Kasumi-1 (cell line): ENCODE measurements at regions not wholly inside any gene's neighbourhood (a gene's known extent, or its start where the extent isn't known, plus 50 kb on each side); places are given as distances from the start of the nearest gene placed in this dataset.

Experiments
- DNase-seq, 2 experiments: peaks; one replicate each; lab custom pipeline; 2025; lab: John Stamatoyannopoulos, UW

DNA sequence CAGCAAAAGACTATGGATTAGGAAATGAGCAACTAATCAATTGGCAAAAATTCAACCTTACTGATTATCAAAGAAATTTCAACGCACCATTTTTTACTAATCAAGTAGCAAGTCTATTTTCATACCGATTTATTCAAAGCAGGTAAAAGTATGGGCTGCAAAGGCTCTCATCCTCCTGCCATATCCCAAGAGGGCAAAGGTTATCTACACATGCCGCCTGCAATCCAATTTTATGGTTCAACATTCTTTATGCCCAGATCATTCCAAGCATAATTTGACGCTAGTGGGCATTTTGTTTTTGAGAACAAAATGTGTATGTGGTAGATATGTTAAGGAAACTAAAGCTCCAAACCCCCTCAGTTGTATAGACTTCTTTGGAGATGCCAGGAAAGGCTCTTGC, 270.6 kb downstream of the MAF start:
- DNase-seq = no peak

GRCh38 chr16:79329166-79329521, 271.4 kb downstream of the MAF start:
- no peak for DNase-seq

- no peak for DNase-seq
These were observed 272.0 kb downstream of the MAF start for GRCh38 chr16:79328402-79329165.

DNA sequence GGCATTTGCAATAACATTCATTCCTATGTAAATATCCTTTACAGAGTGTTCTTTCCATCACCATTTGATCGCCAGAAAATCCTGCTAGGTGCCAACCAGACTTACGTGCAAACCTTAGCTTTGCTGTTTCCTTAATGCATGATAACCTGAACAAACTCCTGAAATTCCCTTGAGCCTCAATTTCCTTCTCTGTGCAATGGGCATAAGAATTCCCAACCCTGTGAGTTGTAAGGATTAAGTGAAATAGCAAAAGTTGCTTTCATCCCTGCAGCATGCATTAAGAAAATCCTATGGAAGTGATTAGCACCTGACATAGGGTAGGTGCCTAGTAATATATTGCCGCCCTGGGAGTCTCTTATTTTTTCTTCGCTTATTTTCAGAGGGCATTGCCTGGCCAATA, 272.7 kb downstream of the MAF start:
- DNase-seq = no peak

DNA sequence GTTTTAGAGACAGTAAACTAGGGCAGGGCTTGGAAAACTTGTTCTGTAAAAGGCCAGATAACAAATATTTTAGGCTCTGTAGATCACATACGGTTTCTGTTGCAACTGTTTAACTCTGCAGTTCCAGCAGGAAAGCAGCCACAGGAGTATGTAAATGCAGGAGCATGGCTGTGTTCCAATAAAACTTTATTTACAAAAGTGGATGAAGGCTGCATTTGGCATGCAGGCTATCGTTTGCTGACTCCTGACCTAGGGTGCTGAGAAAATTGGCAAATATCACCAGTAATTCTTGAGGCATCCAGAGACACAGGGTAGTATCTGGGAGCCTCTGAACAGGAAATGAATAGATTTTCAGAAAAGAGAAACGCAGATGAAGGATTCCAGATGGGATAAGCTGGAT, 274.0 kb downstream of the MAF start:
- no peak for DNase-seq

GRCh38 chr16:79325226-79325945, 275.2 kb downstream of the MAF start:
- DNase-seq = no peak

DNA sequence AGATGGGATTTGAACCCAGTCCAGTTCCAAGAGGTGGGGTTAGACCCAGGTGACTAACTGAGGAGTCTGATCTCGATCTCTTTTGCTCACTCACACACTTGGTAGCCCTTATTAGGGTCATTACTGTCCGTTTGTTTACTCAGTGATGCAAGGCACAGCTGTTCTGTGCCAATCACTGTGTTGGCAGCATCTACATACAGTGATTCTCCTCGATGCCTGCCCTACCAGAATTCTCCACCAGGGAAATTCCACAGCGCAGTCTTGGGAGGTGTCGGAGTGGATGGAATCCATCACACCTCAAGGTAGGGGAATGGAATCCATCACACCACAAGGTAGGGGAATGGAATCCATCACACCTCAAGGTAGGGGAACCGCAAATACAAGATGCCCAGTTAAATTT, 279.6 kb downstream of the MAF start:
- no peak for DNase-seq

DNA sequence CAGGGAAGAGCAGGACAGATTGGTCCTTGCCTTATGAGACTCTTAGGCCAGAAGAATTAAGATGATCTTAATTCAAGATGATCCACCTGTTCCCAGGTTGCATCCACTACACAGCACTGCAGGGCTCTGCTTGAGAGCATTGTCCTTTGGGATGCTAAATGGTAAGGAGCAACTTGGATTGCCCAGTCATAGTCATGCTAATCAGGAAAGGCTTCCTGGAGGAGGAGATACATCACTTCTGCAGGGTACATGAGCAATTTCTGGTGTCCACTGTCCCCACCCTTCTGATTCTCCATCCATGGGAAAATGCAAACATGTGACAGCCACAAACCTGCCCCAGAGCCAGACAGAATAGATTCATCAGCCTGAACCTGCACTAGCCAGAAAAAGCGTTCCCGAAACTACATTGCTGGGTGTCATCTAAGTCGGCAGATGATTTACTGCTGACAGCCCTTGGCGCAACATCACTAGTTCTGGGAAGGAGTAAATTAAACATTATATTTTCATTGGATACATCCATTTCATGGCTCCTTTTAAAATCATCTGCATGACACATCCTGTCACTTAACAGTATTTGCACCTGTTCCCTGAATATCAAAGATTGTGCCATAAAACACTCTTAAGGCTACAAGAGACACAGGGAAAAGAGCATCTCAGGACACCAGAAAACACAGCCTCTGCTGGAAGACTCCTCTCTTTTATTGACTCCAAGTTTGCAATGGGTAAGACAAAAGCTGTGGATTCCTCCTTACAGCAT, 282.2 kb downstream of the MAF start:
- DNase-seq = no peak

- DNase-seq = no peak
These were observed 283.0 kb downstream of the MAF start for GRCh38 chr16:79317521-79317920.

- DNase-seq = no peak
These were observed 283.5 kb downstream of the MAF start for GRCh38 chr16:79317026-79317425.

DNA sequence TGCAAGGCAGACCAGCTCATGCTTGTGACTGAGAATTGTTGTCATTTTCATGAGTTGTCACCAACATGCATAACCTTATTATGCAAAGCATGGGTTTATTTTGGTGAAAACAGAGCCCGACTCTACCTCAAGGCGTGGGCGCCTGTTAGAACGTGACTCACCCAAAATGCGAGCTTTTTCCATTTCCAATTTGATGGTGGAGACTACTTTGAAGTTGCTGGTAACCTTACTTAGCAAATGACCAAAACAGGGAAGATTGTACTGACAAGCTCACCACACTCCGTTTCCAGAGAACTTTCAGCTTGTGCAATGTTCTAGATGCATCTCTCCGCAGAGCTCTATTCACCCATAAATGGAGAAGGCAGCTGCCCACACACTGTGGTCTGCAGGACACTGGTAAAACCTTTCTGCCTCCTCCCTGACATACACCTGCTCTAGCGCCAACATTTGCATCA, 284.5 kb downstream of the MAF start:
- DNase-seq = no peak

DNA sequence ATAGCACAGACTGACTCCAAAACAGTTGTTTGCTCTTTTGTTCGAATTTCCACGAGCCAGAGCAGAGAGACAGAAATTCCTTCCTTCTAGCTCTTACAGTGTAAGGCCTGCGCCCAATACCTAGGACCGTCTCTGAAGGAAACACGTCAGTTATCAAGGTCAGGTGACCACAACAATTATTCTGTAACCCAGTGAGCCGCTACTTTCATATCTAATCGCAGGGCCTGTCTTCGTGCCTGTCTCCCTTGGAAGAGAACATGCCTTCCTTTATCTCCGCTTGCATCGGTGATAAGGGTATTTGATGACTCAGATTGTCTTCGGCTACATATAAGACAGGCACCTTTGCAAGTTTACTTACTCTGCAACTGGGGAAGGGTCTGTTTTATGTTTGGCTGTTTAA, 288.0 kb downstream of the MAF start:
- no peak for DNase-seq

DNA sequence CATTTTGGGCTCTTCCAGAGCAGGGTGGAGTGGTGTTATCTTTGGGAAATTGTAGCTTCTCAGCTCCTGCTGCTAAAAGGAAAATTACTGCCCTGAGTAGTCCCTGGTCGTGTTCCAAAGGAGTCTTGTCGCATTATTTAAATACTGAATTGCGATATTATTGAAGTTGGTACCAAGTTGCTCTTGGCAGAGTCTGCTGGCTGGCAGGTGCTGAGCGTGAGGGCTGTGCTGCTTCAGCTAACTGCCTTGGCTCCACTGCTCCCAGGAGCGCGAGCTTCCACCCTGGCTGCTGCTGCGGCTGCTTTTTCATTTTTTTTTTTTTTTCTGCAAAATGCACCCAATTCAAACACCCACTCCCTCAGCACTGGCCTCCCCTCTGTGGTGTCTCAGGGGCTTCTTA, 289.8 kb downstream of the MAF start:
- no peak for DNase-seq

- no peak for DNase-seq
These were observed 290.9 kb downstream of the MAF start for GRCh38 chr16:79309606-79310005.

- DNase-seq = no peak
These were observed 293.3 kb downstream of the MAF start for GRCh38 chr16:79307214-79307613.

DNA sequence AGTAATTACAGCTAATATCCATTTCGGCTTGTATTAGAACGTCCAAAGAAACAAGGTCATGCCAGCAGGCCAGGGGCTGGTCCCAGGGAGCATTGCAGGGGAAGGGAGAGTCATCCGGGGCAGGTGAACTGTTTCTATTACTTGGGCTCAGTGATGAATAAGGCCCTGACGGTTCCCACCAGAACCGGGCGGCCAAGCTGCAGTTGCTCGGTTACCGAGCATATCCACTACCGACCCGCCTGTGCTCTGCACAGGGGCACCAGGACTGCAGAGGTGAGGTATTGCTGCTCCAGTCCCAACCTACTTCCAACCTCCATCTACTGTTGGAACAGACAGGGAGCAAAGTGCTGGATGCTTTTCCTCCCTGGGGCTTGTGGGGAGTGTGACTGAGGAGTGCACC, 295.5 kb downstream of the MAF start:
- DNase-seq = no peak

DNA sequence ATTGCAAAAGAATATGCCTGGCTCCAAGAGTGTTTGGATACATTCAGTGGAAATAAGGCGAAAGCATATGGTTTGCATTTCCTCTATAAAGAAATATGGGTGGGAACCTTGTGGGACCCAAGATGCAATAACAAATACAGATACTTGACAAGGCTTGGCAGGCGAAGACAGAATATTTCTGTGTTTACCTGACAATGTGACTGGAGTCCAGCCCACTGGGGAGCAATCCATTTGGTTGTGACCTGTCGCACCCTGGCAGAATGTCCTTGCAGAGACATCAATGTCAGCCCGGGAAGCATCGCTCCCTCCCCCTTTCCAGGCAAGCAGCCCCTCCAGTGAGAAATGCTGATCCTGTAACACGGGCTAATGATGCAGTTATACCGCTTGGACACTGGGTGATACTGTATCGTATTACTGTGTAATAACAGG, 296.6 kb downstream of the MAF start:
- no peak for DNase-seq

DNA sequence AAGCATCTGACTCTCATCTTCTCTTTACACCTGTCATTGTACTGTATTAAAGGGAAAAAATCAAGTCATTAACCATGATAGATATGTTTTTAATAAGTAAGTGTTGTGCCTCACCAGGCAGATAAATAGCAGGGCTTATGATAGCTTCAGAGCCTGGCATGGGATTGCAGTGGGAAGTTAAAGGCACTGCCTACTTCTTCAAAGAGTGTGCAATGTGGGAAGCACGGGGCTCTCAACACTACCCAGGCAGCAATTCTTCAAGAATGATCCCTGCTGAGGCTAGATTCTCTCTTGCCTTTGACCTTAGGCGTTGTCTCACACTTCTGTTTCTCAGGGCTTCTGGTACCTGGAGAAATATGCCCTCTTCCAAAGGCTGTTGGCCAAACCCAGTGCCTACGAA, 297.3 kb downstream of the MAF start:
- no peak for DNase-seq

GRCh38 chr16:79302731-79303130, 297.8 kb downstream of the MAF start:
- DNase-seq = no peak

DNA sequence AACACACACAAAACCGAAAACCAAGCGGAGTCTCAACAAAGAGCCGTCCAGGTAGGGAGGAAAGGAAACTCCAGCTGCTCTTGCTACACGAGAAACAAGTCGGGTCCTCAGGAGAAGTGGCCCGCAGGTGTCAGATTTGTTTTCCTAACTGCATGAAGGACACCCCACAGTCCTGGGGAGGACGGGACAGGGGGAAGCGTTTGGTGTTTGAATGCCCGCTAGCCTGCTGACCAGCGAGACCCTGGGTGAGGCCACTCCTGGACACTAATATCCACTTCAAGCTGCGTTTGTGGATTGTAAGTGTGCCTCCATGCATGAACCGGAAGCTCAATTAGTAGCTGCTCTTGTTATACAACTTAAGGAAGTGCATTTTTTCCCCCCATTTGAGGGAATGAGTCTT, 299.5 kb downstream of the MAF start:
- no peak for DNase-seq

- no peak for DNase-seq
These were observed 301.4 kb downstream of the MAF start for GRCh38 chr16:79298894-79299799.

DNA sequence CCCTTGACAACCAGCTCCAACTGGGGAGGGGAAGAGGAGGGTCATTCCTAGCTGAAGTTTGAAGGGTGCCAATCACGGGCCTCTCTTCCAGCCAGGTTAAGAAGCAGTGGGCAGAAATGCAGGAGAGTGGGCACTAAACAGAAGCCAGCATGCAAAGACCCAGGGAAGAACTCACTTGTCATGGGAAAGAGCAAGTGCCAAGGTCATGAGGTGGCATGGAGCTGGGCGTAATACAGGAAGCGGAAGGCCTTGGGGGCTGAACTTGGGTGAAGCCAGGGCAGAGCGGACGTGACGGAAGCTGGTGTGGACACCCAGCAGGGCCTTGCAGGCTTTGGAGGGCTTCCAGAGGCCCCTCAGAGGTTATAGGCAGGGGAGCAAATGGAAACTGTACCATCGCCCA, 302.1 kb downstream of the MAF start:
- no peak for DNase-seq
